HG03139 (cell line): ENCODE measurements at regions not wholly inside any gene's neighbourhood (a gene's known extent, or its start where the extent isn't known, plus 50 kb on each side); places are given as distances from the start of the nearest gene placed in this dataset.

Experiments used
- ATAC-seq: cut with Tn5 transposase; IDR thresholded peaks from one replicate; pipeline ENCODE4 v1.9.1; 2021; ENCODE audit not compliant: unreplicated experiment

DNA sequence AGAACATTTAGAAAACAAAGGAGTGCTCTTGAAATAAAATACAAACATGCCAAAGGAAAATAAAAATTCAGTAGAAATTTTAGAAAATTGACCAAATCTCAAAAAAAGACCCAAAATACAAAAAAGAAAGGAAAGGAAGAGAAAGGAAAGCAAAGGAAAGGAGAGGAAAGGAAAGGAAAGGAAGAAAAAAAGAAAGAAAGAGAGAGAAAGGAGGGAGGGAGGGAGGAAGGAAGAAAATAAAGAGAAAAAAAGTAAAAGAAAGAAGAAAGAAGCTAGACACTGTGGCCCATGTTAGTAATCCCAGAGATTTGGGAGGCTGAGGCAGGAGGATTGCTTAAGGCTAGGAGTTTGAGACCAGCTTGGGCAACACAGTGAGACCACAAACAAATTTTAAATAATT lies 500.1 kb upstream of the VRK2 start:
- no peak for ATAC-seq

DNA sequence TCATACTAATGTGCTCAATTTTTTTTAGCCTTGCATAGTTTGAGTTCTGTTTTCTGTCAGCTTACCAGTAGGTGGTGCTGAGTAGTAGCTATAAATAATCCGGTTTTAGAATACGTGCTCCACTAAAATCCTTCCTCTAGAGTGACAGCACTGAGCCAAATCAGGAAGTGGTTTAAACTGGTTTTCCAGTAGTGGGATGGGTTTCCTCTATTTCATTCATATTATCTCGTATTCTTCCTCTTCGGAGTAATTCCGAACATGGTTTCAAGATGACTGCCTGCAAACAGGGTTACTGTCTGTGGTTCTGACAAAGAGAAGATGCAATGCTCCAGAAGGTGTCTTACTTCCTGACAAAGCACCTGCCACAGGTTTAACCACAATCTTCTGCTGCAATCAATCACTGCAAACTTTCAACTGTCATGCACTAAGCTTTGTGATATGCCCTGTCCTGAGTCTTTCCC lies 496.9 kb upstream of the VRK2 start:
- peak; percentile 60 for ATAC-seq

DNA sequence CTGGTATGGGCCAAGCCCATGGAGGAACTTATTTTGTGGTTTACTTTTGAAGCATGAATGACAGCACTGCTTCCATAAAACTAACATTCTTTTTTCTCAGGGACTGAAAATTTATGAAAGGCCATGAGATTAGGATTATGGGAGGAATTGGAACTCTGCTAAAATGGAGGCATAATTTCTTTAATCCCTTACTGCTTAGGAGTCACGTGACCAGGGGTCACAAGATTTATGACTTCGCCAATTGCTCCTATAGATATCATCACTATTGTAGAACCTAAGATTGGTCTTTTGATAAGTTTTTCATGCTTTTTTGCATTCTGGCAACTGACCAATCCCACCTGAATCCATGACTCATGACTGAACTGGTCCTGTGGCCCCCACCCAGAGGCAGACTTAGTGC lies 495.7 kb upstream of the VRK2 start:
- no peak for ATAC-seq

DNA sequence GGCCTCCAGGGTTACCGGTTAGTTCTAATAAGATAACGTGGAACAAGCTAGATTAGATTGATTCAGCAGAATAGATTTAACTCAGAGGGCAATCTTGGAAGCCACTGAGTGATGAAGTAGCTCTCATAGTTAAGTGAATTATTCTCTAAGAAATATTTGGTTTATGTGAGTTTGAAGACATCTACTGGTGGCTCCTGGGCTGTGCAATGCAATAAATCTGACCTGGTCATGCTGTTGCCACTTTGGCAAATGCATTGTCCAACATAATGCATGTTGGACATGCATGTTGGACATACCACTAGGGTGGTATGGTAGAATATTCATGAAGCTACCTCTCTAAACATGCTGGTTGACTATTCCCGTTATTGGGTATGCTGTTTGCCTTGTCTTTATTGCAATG lies 493.7 kb upstream of the VRK2 start:
- no peak for ATAC-seq

DNA sequence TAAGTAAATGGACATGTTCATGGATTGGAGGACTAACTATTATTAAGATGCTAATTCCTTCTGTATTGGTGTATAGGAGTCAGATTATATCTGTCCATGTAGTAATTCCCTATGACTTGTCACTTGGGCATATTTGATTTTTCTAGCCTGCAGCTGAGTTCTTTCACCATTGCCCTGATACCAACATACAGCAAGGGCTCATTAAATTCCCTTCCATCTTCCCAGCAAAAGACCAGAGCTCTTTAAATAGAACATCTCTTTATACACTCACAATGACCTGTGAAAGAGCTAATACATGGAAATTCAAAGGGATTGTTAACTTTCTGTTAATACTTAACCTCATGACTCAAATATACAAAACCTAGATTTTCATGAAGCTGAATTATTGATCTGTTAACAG lies 492.3 kb upstream of the VRK2 start:
- ATAC-seq = no peak

DNA sequence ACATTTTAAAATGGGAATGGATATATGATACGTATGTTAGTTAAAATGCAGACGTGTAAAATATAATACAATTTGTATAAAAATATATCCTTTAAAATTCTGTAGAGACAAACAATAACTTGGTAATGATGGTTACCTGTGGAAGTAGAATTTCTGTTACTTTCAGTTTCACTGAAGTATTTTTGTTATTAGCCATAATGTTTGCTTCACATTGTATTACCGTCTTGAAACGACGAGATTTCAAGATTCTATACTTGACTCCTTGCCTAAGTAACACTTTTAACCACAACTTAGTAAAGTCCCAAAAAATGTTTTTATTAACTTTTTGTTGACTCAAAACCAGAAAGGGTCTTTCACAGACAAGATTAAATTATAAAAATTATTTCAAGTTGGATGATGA lies 488.3 kb upstream of the VRK2 start:
- ATAC-seq = no peak

DNA sequence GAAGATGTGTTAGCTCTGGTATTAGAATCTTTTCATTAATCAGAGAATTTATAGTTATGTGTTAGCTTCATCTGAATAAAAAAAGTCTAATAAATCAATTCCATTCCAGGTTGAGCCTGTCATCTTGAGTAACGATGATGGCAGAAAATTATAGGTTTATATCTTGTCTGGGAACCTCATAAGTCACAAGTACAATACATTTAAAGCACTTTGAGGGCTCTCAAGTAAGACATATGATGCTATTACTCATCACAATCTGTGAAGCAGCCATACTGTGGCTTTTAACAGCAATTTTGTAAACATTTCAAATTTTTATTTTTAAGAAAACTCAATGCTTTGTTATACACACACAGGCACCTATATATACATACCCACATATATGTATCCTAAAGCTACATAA lies 484.1 kb upstream of the VRK2 start:
- ATAC-seq = no peak

DNA sequence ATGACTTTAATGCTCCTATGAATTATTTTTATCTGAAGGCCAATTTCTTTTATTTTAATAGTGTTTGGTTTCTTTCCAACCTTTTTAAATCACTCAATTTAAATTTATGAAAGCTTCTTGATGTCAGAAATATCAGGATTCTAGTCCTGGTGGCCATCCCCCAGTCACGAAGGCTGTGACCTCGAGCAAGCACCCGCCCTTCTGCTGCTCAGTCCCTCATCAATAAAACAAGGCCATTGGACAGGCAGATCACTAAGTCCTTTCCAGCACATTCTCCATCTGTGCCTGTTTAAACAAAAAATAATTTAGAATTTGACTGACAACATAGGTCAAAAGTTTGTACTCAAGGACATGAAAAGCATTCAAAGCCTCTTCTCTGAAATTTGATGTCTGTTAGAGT lies 483.6 kb upstream of the VRK2 start:
- no peak for ATAC-seq

DNA sequence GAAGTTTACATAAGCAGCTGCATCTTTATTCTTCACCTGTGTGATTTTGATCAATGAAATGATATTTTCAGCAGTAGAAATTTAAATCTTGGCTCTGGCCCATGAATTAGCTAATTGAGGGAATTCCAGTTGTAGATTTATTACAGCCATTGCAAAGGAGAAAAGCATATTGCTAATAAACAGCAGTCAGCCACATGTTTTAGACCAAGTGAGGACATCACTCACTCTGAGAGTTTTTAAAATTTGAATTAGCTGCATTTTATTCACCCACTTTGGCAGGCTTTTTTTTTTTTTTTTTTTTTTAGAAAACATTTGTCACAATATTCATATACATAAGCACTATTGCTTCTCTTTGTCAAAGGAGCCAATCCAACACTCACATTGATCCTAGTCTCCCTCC lies 479.4 kb upstream of the VRK2 start:
- no peak for ATAC-seq

DNA sequence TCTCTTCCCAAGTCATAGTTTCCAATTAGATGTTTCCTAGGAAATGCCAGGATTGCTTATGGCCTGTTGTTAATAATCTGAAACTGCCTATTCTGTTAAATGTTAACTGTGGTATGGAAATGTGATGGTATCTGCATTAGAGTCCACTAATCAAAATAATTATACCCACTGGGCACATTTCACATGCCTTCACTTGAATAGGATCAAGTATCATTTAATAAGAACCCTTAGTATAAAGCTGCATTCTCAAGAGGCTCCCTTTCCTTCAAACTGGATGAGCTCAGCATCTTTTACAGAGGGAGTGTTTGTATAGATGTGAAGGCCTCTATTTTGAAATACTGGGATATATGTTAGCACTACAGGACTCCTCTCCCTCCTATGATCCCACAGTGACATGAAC lies 477.2 kb upstream of the VRK2 start:
- ATAC-seq = no peak

DNA sequence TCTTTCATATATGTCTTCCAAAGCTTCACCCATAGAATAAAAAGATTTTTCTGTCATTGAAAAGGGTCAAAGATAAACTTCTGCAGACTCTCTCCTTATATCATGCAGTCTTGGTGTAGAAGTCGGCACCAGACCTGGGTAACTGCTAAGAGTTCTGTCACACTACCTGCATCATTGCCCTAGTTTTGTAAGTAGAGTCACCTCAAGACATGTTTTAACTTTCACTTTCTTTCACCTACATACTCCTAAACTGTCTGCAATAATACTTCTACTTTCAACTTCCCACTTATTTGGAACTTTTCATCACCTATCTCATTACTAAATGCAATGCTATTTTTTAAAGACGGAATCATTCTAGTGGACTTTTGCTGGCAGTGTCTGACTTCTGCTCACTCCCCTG lies 475.6 kb upstream of the VRK2 start:
- ATAC-seq = no peak

DNA sequence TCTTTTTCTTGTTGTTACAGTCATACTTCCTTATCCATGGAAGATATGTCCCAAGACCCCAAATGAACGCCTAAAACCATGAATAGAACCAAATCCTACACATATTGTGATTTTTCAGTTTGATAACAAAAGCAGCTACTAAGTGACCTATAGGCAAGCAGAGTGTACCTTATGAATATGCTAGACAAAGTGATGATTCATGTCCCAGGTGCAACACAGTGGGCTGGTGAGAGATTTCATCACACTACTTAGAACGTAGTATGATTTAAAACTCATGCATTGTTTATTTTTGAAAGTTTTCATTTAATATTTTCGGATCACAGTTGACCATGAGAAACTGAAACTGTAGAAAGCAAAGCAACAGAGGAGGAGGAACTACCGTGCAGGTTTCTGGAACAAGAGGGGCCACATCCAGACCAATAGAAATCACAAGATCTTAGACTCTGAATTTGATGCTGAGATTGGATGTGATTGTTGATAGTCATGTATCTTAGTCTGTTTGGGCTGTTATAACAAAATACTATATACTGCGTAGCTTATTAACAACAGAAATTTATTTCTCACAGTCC lies 470.8 kb upstream of the VRK2 start:
- no peak for ATAC-seq

DNA sequence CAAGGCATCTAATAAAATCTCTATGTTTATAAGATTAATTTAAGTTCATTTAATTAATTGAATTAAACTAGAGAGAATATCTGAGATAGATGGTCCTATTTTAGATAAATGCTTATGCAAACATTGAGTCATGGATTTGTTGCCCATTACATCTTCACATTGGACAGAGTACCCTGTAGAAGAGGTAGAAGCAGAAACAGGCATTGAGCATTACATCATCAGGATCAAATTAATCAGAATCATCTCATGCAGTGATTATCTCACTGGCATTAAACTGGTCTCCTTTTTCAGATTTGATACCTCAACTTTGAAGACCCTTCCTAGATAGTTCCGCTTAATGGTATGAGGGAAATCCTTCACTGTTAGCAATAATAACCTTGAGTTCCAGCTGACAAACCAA lies 469.6 kb upstream of the VRK2 start:
- no peak for ATAC-seq

DNA sequence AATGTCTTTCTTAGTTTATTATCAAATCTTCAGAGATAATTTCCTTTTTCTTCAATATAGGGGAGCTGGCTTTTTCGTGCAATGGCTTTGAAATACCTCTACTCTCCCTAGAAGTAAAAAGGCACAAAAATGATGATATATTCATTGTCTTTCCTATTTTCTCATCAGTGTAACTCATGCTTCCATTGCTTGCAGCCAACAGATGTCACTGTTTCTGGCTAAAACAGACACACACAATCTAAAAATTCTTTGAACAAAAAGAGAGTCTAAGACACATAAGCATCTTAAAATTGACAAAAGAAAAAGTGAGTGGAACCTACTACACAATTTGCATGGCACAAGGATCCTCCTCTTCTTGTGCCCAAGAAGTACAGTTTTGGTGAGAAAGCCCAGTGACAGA lies 448.7 kb upstream of the VRK2 start:
- ATAC-seq = no peak

DNA sequence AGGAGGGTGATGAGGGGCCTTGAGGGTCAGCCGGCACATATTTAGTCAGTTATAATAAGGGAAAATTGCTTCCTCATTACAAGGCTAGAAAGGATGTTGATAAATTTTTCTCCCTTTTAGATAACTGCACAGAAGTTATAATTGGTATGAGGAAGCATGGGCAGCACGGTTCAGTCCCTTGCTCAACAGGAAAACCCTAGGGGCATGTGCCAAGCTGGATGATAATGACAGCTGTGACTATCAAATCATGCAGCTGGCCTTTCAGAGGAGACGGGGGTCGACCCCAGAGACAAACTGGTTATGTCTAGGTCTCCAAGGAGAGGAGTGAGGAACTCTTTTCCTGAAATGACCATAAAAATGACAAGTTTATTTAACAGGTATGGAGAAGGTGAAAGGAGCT lies 448.1 kb upstream of the VRK2 start:
- ATAC-seq = no peak

DNA sequence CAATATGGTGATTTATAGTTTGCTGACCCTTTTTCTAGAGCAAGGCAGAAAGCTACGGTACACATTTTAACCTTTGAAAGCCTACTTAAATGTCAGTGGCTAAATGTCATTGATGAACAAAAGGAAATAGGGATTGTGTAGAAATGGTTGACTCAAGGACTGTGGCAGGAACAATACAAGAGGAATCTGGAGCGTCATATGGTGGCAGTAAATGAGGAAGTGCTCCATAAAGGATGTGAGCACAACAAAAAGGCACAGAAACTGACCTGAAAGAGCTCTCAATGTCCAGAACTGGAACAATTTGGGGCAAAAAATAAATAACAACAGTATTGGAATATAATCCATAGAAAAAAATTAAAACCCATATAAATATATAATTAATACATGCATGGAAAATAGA lies 443.9 kb upstream of the VRK2 start:
- no peak for ATAC-seq

DNA sequence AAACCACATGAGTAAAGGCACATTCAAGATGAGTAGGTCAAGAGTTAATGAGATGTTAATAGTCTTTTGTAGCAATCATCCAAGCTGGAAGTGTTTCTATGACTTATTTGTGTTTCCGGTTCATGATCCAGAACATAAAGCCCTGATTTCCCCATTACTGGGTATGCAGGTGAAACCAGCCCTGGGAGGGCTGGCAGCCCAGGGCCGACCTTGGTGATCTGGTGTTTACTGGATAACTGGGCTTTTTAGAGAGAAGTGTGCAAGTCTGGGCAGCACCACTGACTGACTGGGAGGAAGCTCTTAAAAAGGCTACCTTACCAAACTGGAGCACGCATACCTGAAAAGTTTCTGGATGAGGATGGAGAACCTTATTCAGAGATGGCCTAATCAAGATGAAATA lies 431.6 kb upstream of the VRK2 start:
- no peak for ATAC-seq

DNA sequence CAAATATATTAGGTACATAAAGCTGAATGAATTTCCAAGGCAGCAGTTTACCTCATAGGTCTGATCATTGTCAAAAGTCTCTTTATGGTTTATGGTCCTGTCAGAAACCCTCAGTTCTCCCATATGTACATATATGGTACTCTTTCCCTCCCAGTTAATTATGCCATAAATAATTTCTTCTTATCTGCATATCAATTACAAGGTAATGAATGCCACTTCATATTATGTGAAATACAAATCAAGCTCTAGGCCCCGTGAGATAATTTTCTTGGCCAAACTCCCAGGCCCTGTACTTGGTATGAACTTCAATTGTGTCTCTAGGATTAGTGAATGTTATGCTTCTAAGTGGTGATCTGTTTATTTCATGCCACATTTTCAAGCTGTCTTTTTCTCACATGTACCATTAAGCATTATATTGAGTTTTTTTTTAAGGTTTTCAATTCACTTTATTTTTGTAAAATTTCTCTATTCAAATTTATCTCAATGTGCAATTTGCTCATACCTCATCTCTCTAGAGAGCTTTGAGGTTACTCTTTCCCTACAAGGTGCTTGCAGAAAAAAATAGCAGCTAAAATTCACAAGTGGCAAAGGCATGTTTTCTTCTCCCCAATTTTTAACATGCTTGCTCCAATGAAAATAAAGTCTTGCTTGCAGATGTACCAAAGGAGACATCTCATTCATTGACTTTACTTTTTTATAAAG lies 430.6 kb upstream of the VRK2 start:
- ATAC-seq = no peak

DNA sequence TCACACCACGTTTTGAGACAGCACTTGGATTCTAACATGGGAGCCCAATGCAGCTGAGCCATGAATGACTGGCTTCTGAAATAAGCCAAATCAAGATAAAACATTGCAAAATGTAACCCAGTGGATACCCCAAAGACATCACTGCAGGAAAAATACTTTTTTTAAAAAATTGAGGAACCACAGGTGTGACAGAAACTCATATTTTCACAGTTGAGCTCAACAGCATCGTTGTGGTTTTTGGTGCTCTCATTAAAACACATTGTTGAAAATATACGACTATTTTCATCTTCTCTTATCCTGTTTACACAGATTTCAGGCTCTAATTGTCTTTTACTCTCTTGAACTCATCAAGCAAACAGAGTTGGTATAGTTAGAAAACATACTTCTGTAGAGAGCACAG lies 429.3 kb upstream of the VRK2 start:
- ATAC-seq = no peak

DNA sequence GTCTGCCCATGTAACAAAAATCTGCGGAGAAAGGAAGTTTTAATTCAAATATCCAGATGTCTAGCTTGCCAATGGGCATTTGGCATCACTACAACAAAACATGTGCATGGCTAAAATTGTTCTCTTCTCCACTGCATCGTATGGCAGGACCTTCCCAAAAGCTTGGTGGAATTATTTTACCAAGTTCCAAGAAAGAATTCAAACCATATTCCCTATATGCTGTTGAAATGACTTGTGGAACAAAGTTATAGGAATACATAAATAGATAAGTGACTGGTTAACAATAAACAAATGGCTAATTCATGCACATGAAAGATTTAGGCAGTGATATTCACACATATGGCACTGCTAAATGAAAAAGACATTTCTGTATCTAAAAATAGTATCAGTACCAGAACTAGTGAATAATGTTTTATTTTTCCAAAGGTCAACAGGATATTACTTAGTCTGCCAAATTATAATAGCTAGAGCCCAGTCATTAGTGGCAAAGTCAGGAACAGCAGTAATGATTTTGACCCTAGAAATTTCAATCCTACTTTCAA lies 425.4 kb upstream of the VRK2 start:
- ATAC-seq = no peak

DNA sequence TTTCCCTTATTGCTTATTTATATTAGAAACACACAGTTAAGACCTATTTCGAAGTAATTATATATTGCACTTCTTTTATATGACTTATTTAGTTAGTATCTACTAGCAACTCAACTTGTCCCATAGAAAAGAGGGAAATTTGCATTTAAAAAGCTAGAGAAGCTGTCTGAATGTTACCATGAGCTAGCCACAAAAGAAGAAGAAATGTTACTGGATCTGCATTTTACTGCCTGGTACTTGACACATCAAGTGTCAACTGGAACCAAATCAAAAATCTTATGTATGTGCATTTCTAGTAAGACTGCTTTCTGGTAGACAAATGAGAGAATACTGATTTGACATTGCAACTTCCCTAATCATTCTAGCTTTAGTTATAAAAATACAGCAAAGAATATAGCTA lies 424.6 kb upstream of the VRK2 start:
- ATAC-seq = no peak

DNA sequence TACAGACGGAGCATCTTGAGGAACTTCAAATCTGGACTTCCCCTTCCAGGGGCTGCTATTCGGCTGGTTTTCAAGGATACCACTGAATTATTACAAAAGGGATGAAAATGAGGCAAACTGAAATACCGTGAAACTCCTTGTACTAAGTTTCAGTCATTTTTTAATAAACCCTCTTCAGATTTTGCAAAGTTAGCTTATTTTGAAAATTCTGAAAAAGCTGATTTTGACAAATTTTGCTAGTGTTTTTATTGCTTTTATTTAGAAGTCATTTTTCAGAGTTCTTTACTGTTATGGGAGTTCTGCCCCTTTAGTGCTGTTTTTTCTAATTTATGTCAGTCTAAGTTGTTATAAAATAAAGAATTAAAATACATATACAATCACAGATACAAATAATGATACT lies 390.4 kb upstream of the VRK2 start:
- ATAC-seq = no peak

DNA sequence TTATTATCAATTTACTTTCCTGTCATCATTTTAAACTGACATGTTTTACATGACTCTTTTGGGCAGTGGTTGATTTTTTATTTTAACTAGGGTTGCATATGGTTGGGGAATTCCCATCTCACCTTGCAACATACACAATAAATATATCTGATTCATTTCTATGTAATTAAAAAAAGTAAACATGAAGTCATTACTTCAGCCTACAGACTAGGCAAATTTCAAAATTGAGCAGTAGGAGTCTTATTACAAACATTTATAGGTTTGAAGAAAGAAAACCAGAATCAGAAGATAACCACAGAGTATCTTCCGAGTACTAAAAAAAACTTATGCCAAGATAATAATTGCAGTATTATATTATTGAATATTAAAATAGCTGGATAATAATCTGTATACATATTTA lies 377.0 kb upstream of the VRK2 start:
- ATAC-seq = no peak
